ENCODE measurements at regions not wholly inside any gene's neighbourhood (a gene's known extent, or its start where the extent isn't known, plus 50 kb on each side); places are given as distances from the start of the nearest gene placed in this dataset.
"Not testable (repeated sequence)": the region's sequence is repeated elsewhere in the genome, so short reads cannot be mapped to it uniquely, and the experiment has no call there.

- DNase-seq (ENCODE audit: low read depth, low spot score): no peak
- Mint-ChIP-seq H3K27ac (ENCODE audit: unreplicated experiment) (no peak overlapping the region), H3K4me1 (no peaks in the 10 kb centered on the region), H3K9me3 (peaks cover 3% of the 10 kb centered on the region), H3K36me3 (ENCODE audit: low read depth) (peaks cover 42% of the 10 kb centered on the region), H3K27me3 (ENCODE audit: low read depth) (no peaks in the 10 kb centered on the region), H3K4me3 (no peak overlapping the region)
- no peak for TF ChIP-seq CTCF (conservative IDR thresholded peaks at IDR 0.05)
These were observed 151.9 kb downstream of the ZNF737 start for GRCh38 chr19:20413705-20414104.

- no peak for DNase-seq (ENCODE audit: low read depth, low spot score)
- Mint-ChIP-seq H3K27me3 (ENCODE audit: low read depth) (no peaks in the 10 kb centered on the region), H3K27ac (ENCODE audit: unreplicated experiment) (no peak overlapping the region), H3K4me3 (no peak overlapping the region), H3K9me3 (peaks cover 3% of the 10 kb centered on the region), H3K4me1 (no peaks in the 10 kb centered on the region), H3K36me3 (ENCODE audit: low read depth) (peaks cover 45% of the 10 kb centered on the region)
- no peak for TF ChIP-seq CTCF (conservative IDR thresholded peaks at IDR 0.05)
These were observed 152.7 kb downstream of the ZNF737 start for GRCh38 chr19:20412846-20413245.

- no peaks in the 10 kb centered on the region for H3K27me3 Mint-ChIP-seq (ENCODE audit: low read depth)
- H3K4me3 Mint-ChIP-seq: no peak overlapping the region
- peaks cover 17% of the 10 kb centered on the region for H3K9me3 Mint-ChIP-seq
- no peak for DNase-seq (ENCODE audit: low read depth, low spot score)
- no peak for TF ChIP-seq CTCF (conservative IDR thresholded peaks at IDR 0.05)
- no peak overlapping the region for H3K27ac Mint-ChIP-seq (ENCODE audit: unreplicated experiment)
- no peaks in the 10 kb centered on the region for H3K4me1 Mint-ChIP-seq
- H3K36me3 Mint-ChIP-seq (ENCODE audit: low read depth): peaks cover 50% of the 10 kb centered on the region
These were observed 168.3 kb downstream of the ZNF737 start for GRCh38 chr19:20397292-20397691.

GRCh38 chr19:20388706-20389225, 176.8 kb downstream of the ZNF737 start:
- no peak for DNase-seq (ENCODE audit: low read depth, low spot score)
- Mint-ChIP-seq H3K4me1 (no peaks in the 10 kb centered on the region), H3K27me3 (ENCODE audit: low read depth) (no peaks in the 10 kb centered on the region), H3K4me3 (no peak overlapping the region), H3K9me3 (peaks cover 3% of the 10 kb centered on the region), H3K27ac (ENCODE audit: unreplicated experiment) (no peak overlapping the region), H3K36me3 (ENCODE audit: low read depth) (peaks cover 29% of the 10 kb centered on the region)
- TF ChIP-seq CTCF (conservative IDR thresholded peaks at IDR 0.05): no peak

GRCh38 chr19:20385061-20385460, 180.5 kb downstream of the ZNF737 start:
- no peak for TF ChIP-seq CTCF (conservative IDR thresholded peaks at IDR 0.05)
- H3K36me3 Mint-ChIP-seq (ENCODE audit: low read depth): peaks cover 21% of the 10 kb centered on the region
- H3K4me3 Mint-ChIP-seq: no peak overlapping the region
- DNase-seq (ENCODE audit: low read depth, low spot score): no peak
- no peaks in the 10 kb centered on the region for H3K4me1 Mint-ChIP-seq
- peaks cover 9% of the 10 kb centered on the region for H3K9me3 Mint-ChIP-seq
- no peaks in the 10 kb centered on the region for H3K27me3 Mint-ChIP-seq (ENCODE audit: low read depth)
- H3K27ac Mint-ChIP-seq (ENCODE audit: unreplicated experiment): no peak overlapping the region

GRCh38 chr19:20371911-20372310, 193.7 kb downstream of the ZNF737 start:
- no peak for DNase-seq (ENCODE audit: low read depth, low spot score)
- Mint-ChIP-seq H3K27ac (ENCODE audit: unreplicated experiment) (no peak overlapping the region), H3K4me1 (peaks cover 13% of the 10 kb centered on the region), H3K9me3 (peaks cover 14% of the 10 kb centered on the region), H3K4me3 (no peak overlapping the region), H3K36me3 (ENCODE audit: low read depth) (peaks cover 22% of the 10 kb centered on the region), H3K27me3 (ENCODE audit: low read depth) (no peaks in the 10 kb centered on the region)
- no peak for TF ChIP-seq CTCF (conservative IDR thresholded peaks at IDR 0.05)

- not testable (repeated sequence) for DNase-seq (ENCODE audit: low read depth, low spot score); H3K27ac Mint-ChIP-seq (ENCODE audit: unreplicated experiment); H3K4me3 Mint-ChIP-seq; H3K27me3 Mint-ChIP-seq (ENCODE audit: low read depth)
- H3K36me3 Mint-ChIP-seq (ENCODE audit: low read depth): peaks cover 22% of the 10 kb centered on the region
- H3K4me1 Mint-ChIP-seq: peaks cover 13% of the 10 kb centered on the region
- H3K9me3 Mint-ChIP-seq: peaks cover 14% of the 10 kb centered on the region
These were observed 194.3 kb downstream of the ZNF737 start for GRCh38 chr19:20371304-20371703.
